ENCODE measurements at regions not wholly inside any gene's neighbourhood (a gene's known extent, or its start where the extent isn't known, plus 50 kb on each side); places are given as distances from the start of the nearest gene placed in this dataset.

DNA sequence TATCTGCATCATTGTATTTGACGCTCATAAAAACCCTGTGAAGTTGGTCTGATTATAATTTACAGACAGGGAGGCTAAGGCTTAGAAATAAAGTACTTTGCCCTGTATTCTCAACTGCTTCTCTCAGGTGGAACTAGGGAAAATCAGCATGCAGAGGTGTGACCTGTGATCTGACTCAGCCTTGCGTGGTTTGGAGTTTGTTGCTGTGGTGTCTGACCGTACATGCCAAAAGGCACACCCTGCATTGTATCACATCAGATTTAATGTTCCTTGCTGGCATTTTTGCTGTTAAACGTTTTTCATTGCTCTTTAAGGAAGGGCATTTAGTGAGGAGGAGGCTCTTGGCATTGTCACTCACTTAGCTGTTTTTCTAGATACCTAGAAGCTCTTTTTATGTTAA is 58.8 kb upstream of the C1QTNF9B start:
- TF ChIP-seq, protein P1, sequence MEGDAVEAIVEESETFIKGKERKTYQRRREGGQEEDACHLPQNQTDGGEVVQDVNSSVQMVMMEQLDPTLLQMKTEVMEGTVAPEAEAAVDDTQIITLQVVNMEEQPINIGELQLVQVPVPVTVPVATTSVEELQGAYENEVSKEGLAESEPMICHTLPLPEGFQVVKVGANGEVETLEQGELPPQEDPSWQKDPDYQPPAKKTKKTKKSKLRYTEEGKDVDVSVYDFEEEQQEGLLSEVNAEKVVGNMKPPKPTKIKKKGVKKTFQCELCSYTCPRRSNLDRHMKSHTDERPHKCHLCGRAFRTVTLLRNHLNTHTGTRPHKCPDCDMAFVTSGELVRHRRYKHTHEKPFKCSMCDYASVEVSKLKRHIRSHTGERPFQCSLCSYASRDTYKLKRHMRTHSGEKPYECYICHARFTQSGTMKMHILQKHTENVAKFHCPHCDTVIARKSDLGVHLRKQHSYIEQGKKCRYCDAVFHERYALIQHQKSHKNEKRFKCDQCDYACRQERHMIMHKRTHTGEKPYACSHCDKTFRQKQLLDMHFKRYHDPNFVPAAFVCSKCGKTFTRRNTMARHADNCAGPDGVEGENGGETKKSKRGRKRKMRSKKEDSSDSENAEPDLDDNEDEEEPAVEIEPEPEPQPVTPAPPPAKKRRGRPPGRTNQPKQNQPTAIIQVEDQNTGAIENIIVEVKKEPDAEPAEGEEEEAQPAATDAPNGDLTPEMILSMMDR (optimal IDR thresholded peaks at IDR 0.05 in 1 of 3, IDR thresholded peaks at IDR 0.05 in 1 of 3, conservative IDR thresholded peaks at IDR 0.05 in 1 of 3; ENCODE audit: extremely low read depth in 1 of 3, insufficient read depth in 2 of 3, low read length in 3 of 3): no peak
- no peak for TF ChIP-seq EZH2 (IDR thresholded peaks at IDR 0.05; ENCODE audit: low read length)
